HG03196 (cell line): ENCODE measurements at regions not wholly inside any gene's neighbourhood (a gene's known extent, or its start where the extent isn't known, plus 50 kb on each side); places are given as distances from the start of the nearest gene placed in this dataset.
"Not testable (repeated sequence)": the region's sequence is repeated elsewhere in the genome, so short reads cannot be mapped to it uniquely, and the experiment has no call there.

Experiments
- ATAC-seq: cut with Tn5 transposase; IDR thresholded peaks from one replicate; pipeline ENCODE4 v1.9.1; 2021; ENCODE audit not compliant: unreplicated experiment

DNA sequence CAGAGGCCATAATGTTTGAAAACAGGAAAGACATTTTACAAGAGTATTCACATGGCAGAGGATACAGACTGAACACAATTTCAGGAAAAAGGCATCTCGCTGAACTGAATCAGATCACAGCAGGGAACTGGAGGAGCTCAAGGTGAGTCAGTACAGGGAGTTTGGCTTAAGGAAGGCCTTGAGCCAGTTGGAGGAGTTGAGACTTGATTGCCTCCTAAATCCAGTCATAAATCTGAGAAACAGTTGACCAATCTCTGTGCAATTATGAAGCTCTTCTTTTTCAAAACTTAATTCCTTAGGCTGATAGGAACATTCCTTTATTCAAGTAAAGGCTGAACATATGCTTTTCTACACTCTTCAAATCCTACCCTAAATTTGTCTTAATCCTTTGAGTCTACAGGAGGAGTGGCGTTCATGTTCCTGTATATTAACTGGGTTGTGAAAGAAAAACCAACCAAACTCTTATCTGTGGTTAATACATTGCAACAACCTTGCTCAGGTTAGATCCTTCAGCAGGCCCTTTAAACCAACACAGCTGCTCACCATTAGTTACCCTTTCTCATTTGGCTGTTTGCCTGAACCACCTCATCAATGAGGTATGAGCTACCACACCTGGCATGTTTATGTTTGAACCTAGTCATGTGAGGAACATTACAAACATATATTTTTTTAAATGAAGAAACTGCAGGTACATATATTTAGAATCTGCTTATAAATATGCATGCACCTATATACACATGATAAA, 404.1 kb upstream of the ATP11B start:
- no peak for ATAC-seq

DNA sequence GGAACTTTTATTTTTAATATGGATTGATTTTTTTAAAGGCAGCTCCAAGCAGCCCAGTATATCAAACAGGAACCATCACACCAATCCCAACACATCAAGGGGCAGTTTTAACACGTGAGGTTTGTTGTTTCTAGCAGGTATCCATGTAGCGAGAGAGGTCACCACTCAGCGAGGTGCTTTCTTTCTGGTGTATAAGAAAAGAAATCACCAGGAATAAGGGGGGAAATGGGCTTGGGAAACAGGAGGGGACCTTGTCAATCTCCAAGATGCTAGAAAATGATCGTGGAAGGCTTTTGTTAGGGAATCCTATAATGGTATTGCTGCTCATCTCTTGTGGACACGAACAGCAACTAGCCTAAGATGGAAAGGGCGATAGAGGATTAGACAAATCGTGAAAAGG, 402.9 kb upstream of the ATP11B start:
- ATAC-seq: no peak

DNA sequence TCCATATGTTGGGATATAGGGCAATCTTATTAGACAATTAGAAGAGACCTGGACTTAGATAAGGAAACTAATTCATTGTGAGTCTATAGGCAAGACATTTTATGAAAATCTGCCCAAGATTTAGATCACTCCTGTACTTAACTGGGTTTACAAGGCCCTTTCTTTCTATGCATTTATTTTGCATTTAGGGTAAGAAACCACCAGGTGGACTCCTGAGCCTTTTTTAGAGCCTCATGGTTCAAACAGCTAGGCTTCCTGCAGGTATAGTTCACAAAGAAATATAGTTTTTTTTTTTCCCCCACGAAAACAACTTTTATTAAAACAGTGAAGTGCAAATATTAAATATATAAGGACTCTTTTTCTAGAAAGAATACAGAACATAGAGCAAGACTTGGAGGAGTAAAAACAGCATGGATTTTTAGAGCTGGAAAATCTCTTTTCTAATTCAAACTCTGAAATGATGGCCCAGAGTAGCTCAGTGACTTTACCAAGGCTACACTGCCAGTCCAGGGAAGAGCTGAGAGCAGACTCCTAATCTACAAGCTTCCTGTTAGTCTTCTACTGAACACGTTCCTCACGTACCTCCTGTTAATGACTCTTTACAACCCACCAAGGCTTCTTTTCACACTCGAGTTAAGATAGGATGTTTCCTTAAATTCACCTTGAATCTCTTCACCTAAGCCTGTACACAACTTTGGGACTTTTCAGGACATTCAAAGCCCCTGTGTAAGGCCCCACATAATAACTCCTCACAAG, 400.9 kb upstream of the ATP11B start:
- no peak for ATAC-seq

DNA sequence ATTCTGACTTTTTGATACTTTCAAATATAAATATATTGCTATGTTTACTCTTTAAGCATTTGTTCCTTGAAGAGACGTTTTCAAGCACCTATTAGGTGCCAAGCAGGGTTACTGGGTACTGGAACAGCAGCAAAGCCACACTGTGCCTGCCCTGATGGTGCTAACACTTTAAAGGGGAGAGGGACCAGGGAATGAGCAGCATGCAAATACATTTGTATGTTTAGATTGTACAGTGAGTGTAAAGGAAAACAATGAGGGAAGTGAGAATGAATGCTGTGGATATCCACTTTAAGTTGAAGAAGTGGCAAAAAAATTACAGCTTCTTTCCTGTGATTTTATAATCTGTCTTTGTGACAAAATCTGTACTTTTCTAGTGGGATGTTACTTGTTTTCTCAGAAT, 400.2 kb upstream of the ATP11B start:
- ATAC-seq: no peak

DNA sequence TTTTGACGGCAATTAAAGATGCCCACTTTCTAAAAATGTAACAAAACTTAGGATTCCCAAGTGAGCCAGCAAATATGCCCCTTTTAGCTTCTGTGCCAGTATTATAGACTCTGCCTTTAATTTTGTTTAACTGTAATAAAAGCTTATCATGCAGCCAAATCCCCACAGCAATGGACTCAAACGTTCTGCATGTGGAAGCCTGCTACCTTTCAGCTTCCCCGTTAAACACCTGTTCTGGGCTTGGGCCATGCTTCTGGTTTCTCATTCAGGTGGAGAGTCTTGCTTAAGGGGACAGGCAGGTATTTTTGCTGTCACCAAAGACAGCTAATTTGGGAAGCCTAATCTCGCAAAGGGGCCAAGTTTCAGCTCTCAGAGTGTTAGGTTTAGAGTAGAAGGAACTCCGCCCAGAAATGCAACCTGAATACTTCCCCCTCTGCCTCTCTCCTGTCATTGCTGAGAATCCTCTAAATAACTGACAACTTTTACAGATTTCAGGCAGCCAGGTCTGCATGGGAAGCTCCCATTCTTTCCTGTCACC, 399.4 kb upstream of the ATP11B start:
- no peak for ATAC-seq

DNA sequence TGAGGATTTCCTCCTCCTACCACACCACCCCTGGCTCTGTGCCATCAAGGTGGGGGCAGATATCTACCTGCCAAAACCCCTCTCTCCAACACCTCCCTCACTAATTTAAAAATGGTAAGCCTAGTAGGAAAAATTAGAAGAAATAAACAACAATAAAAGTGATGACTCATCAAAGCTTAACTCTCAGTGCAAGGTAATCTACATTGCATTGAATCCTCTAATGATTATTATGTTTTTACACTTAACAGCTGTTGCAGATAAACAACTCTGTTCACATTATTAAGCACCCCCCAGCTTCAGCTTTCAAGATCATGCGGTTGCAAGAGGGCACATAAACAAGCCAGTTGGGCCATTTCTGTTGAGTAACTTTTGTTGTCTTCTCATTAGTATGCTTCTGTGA, 396.1 kb upstream of the ATP11B start:
- no peak for ATAC-seq

DNA sequence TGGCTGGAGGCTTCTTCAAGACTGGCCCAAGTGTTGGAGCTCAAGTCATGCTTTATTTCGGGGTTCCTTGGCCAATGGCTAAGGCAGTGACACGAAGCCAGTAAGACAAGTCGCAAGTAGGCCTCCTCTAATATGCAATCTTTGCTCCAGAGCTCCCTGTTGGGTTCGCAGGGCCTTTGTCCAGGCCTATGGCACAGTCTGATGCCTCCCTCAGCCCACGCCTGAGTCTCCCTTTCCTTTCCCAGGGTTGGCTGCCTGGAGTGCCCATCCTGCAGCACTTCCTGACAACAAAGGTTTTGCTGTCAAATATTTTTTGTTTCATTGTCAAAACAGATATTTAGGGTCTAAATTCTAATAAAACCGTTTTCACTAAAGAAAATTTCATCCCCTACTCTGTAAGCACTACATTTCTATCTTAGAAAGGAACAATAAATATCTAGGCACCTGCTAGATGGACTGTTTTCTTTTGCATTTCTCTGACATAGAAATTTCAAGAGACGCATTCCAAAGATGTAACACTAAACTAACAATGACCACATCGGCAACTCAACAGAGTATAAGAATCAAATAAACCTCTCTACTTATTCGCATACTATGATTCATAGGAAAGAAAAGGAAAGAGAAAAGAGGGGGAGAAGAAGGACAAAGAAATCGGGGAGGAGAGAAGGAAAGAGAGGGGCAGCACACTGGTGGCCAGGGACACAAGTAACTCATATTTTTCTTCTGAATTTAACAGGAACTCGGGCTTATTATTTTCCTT, 393.1 kb upstream of the ATP11B start:
- ATAC-seq: no peak

DNA sequence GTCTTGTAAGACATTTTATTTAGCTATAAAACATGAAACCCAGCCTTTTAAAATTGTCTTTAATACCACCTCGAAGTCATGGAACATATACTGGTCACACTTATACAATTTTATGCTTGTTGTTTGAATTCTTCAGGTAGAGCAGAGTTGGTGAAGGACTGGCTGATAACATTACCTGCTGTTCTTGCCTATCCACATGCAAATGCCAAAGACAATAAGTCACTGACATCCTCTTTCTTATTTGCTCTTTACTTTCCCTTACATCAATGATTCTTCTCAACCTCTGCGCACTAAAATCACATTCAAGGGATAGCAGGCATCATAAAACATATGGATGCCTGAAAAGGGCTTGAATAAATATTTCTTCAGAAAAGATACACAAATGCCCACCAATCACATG, 392.5 kb upstream of the ATP11B start:
- no peak for ATAC-seq

DNA sequence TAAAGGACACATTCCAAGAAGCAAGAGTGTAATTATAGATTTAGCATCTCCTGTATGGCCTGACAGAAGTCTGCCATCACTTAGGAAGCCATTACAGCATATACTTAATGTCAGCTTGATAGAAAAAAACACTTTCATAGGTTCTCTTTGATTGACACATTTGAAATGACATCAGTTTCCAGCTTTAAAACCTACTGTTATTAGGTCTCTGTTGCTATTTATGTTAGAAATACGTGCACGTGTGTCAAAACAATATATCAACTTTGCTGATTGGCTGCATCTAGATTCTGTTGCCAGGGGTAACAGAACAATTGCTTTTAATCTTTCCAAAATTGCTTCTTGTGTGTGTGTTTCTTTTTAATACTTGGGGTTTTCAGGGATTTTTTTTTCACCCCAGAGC, 389.3 kb upstream of the ATP11B start:
- ATAC-seq: no peak

DNA sequence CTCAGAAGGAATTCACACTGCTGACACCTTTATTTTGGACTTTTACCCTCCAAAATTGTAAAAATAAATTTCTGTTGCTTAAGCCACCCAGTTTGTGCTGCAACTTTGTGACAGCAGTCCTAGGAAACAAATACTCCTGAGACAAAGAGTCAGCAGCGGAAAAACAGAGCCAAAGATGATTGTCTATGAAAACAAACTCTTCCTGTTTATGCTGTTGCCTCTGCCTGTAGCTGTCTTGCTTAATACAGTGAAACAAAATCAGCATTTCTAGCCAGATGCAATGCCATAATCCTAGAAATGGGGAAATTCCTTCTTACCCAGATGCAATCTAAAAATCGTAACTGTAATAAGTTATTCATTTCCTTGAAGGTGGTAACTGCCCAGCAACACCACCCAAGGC, 387.5 kb upstream of the ATP11B start:
- ATAC-seq: no peak

DNA sequence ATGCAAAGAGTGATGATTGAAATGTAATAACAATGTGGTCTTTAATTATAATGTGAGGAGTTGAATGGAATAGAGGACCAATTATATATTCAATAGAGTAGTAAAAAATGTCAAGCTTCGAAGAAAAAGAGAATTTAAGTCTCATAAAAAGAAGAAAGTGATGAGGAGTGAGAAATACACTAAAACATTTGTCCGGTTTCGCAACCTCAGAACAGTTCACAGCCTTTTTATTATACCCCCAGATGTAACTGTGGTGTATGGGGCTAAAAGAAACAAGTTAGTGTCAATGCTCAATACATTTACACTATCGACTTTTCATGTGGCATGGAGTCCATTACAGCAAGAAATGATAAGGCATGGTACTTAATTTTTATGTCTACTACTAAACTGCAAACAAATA, 386.5 kb upstream of the ATP11B start:
- ATAC-seq: no peak

DNA sequence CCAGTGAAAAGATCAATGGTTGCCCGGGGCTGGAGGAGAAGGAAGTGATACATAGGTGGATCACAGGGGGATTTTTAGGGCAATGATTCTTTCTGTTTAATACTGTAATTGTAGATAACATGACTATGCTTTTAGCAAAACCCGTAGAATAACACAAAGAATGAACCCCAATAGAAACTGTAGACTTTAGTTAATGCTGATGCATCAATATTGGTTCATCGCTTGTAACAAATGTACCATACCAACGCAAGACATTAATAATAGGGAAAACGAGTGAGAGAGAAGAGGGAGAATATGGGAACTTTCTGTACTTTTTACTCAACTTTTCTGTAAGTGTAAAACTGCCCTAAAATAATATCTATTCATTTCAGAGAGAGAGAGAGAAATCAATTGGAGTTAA, 383.3 kb upstream of the ATP11B start:
- no peak for ATAC-seq

DNA sequence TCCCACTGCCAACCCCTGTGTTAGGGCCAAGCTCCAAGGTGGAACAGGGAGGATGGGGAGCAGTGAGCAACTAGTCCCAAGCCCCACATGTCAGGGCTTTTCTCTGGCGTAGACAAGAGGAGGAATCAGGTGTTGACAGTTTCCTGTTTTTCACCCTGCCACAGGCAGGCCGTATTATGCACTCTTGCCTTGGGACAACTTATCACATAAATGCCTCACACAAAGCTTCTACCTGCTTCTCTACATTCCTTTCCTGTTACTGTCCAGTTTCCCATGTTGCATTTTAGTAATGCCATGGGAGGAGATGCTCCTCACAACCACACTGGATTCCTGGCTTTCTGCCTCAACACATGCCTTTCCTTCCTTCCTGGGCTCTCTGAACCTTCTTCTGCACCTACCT, 381.2 kb upstream of the ATP11B start:
- no peak for ATAC-seq

DNA sequence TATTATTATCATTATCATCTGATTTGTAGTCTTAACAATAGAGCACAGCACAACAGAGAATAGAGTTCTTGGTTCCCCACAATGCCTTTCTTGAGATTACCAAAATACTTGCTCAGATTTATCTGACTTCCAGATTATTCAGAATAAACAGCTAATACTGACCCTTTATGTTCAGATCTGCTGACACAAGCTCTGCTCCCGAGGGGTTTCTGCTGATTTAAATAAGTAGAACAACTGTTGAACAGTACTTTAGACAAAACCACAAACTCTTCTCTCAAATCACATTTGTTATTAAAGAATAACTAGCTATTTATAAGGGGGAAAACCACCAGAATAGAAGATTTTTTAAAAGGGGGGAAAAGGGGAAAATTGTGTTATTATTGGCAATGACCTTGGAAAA, 380.2 kb upstream of the ATP11B start:
- no peak for ATAC-seq

DNA sequence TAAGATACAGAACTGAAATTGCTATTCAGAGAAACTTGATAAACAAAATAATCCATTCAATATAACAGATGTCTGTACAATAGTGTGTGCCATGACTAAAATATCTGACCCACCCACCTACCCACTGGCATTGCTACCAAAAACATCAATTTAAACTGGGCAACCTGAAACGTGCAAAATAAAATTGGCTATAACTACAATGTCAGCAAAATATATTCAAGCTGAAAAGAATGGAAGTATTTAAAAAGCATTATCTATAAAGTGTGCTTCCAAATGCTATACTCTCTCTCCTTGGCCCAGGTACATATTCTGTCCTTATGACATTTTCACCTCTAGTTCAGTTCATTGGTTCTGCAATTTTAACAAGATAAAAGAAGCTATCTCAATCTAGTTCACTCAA, 379.6 kb upstream of the ATP11B start:
- ATAC-seq: no peak

DNA sequence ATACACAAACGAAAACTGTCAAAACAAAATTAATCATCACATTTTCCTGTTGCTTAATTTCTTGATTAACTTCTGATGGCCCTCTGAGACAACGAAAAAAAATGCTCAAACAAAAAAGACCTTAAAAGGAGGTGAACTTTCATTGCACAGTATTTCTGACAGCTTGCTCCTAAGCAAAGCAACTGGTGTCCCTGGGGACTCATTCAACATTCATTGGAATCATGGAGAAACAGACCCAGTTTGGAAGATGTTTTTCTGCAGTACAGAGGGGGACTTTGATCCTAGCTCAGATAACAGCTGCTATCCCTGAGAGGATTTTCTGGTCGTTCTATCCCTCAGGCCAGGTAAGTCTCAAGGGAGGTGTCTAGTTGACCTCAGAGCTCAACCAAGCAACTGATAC, 378.7 kb upstream of the ATP11B start:
- no peak for ATAC-seq

DNA sequence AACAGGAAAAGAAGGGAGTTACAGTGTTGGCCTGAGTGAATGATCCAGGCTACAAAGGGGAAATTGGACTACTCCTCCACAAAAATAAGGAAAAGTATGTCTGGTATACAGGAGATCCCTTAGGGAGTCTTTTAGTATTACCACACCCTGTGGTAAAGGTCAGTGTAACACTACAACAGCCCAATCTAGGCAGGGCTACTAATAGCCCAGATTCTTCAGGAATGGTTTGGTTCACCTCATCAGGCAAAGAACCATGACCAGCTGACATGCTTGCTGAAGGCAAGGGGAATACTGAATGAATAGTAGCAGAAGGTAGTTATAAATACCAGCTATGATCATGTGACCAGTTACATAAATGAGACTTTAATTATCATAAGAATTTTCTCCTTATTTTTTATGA, 372.6 kb upstream of the ATP11B start:
- no peak for ATAC-seq

DNA sequence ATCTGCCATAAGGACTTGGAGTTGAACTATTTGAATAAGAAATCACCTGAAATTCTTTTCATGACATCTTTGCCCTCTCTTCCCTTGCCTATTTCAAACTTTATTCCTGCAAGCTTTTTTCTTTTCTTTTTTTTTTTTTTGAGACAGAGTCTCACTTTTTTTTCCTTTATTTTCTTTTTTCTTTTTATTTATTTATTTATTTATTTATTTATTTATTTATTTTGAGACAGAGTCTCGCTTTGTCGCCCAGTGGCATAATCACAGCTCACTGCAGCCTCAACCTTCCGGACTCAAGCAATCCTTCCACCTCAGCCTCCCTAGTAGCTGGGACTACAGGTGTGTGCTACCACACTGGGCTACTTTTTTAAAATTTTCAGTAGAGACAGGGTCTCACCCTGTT, 369.3 kb upstream of the ATP11B start:
- no peak for ATAC-seq

DNA sequence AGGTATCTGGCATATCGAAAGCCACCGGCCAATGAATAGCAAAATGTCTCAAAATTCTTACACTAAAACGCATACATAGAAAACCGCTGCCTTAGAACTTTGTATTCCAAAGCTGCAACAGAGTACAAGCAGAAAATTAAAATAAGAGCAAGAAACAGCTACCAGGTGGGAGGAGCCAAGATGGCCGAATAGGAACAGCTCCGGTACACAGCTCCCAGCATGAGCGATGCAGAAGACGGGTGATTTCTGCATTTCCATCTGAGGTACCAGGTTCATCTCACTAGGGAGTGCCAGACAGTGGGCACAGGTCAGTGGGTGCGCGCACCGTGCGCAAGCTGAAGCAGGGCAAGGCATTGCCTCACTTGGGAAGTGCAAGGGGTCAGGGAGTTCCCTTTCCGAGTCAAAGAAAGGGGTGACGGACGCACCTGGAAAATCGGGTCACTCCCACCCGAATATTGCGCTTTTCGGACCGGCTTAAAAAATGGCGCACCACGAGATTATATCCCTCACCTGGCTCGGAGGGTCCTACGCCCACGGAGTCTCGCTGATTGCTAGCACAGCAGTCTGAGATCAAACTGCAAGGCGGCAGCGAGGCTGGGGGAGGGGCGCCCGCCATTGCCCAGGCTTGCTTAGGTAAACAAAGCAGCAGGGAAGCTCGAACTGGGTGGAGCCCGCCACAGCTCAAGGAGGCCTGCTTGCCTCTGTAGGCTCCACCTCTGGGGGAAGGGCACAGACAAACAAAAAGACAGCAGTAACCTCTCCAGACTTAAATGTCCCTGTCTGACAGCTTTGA, 367.2 kb upstream of the ATP11B start:
- not testable (repeated sequence) for ATAC-seq

DNA sequence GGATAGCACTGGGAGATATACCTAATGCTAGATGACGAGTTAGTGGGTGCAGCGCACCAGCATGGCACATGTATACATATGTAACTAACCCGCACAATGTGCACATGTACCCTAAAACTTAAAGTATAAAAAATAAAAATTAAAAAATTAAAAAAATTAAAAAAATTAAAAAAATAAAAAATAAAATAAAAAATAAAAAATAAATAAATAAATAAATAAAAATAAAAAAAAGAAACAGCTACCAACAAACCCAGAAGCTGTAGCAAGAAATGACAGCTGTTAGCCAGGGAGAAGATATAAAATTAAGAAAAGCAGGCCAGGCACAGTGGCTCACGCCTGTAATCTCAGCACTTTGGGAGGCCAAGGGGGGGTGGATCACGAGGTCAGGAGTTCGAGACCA, 361.3 kb upstream of the ATP11B start:
- ATAC-seq: not testable (repeated sequence)

DNA sequence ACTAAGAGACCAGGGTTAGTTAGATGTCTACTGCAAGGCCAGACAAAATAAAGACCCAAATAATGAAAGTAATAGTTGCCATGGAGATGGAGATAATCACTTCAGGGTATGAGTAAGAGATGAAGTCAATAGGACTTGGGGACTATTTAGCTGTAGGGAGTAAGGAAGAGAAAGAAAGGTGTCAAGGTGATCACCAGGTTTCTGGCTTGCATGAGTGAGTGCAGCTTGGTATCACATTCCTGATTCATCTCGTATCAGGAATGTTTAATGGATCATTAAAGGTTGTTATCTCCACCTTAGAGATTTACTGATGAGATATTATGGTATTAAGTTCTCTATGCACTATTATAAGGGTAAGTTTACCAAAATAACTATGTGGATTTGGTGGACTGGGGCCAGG, 357.4 kb upstream of the ATP11B start:
- no peak for ATAC-seq
